D721Med (cell line): ENCODE measurements at regions not wholly inside any gene's neighbourhood (a gene's known extent, or its start where the extent isn't known, plus 50 kb on each side); places are given as distances from the start of the nearest gene placed in this dataset.

Experiments
- DNase-seq: peaks from one replicate; pipeline ENCODE4 v3.0.0; 2011; ENCODE audit warnings: low spot score; ENCODE audit not compliant: insufficient read length
- FAIRE-seq: peaks from 2 replicates; lab custom pipeline; 2011; peaks lifted over from hg19 to GRCh38; lab: Jason Lieb, UNC
- TF ChIP-seq, protein P1 (sequence below): IDR thresholded peaks from 2 replicates; pipeline ENCODE4 v1.5.1; 2012; ENCODE audit warnings: mild to moderate bottlenecking, control low read depth; ENCODE audit not compliant: insufficient read depth; ENCODE audit errors: missing control alignments

DNA sequence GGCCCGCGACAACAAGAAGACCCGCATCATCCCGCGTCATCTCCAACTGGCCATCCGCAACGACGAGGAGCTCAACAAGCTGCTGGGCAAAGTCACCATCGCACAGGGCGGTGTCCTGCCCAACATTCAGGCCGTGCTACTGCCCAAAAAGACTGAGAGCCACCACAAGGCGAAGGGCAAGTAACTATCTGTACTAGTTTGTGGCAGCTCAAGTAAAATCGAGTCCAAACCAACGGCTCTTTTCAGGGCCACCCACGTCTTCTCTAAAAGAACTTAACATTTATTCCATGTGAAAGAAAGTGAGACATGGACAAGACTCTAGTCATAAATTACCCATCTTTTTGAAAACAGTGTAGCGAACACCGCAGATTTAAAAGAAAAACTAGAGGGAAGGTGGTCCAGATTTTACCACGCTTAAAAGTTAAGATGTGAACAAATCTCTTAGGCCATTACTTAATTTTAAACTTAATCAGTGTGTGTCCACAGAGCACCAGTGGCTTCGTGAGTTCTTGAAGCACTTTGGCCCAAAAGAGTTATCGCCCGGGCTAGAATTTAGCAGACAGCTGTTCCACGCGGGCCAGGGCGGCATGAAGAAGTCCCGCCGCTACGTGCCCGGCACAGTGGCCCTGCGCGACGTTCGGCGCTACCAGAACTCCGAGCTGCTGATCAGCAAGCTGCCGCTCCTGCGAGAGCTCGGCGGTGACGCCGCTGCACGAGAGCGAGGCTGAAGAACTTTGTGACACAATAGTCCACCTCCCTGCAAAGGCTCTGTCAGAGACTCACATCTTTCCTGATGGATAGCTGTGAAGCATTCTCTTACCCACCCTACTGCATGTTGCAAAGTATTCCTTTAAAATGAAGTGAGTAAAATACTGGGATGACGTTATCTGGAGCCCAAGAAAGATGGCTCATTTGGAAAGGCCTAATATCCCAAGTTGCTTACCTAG, 113.9 kb upstream of the PRSS16 start:
- FAIRE-seq (no peak), DNase-seq (no peak)
- TF ChIP-seq, protein P1, sequence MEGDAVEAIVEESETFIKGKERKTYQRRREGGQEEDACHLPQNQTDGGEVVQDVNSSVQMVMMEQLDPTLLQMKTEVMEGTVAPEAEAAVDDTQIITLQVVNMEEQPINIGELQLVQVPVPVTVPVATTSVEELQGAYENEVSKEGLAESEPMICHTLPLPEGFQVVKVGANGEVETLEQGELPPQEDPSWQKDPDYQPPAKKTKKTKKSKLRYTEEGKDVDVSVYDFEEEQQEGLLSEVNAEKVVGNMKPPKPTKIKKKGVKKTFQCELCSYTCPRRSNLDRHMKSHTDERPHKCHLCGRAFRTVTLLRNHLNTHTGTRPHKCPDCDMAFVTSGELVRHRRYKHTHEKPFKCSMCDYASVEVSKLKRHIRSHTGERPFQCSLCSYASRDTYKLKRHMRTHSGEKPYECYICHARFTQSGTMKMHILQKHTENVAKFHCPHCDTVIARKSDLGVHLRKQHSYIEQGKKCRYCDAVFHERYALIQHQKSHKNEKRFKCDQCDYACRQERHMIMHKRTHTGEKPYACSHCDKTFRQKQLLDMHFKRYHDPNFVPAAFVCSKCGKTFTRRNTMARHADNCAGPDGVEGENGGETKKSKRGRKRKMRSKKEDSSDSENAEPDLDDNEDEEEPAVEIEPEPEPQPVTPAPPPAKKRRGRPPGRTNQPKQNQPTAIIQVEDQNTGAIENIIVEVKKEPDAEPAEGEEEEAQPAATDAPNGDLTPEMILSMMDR: no peak

DNA sequence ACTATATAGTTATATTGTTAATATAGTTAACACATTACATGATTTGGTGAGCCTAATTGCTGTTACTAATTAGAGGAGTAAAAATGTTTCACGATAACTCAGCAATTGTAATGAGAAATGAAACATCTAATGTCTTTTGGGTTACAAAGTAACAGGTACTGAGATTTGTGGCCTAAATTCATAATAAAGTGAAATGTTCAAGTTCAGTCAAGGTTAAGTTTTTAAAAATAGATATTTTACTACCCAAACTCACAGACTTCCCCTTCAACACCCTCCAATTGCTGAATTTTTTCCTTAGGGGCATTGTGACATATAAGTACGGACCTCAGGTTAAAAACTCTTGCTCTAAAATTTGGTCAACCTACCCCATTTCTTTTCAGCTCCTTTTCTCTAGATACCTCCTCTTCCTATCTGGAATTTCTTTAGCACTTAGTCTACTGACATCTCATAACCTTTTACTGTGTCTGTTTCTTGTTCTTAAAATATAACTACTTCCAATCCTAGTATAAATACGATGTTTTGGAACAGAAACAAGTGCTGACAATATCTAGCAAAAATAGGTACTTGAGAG, 112.3 kb upstream of the PRSS16 start:
- DNase-seq: no peak
- FAIRE-seq: no peak
- TF ChIP-seq, protein P1: no peak

DNA sequence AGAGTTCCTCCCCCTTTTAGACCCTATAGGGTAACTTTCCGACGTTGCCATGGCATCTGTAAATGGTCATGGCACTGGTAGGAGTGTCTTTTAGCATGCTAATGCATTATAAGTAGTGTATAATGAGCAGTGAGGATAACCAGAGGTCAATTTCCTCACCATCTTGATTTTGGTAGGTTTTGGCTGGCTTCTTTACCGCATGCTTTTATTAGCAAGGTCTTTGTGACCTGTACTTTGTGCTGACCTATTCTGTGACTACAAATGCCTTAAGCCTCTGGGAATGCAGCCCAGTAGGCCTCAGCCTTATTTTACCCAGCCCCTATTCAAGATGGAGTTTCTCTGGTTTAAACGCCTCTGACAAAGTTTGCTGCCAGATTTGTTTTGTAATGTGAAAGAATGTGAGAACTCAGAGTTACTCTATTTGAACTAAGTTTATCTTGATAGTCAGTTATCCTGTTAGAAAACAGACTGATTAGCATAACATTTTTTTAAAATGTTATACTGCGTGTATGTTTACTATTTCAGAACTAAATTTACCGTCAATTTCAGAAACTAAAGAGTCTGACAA, 111.3 kb upstream of the PRSS16 start:
- DNase-seq (no peak), FAIRE-seq (no peak)
- TF ChIP-seq, protein P1: no peak

DNA sequence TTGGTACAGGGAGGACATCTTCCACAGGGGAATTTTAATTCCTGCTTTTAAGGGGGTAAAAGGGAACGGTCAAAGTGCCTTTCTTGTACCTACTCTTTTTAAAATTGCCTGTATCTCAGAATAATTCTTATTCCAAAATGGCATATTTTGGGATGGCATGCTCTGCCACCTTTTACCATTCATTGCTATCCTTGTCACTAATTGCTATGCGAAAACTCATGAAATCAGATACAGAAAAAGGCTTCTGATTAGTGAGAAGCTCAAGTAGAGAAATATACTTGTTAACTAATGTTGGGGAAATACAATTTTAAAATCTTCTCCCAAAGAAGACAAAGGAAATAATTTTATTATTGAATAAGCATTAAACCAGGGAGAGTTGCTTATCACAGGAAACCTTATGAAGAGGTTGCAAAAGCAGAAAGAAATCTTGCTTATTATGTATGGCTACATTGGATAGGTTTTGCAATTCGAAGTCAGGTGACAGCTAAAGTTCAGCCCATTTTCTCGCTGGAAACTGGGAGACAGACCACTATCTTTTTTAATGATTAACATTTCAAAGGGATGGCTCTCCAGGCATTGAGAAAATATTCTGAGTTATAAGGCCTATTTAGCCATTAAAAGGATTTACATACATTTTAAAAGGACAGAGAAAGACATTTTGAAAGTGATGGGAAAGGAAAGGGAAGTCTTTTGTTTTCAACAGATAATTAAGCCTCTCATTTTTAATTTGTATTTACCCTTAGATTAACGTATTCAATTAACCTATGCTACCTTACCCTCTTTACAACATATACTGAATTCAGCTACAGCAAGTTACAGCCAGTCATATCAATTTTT, 110.3 kb upstream of the PRSS16 start:
- no peak for FAIRE-seq
- TF ChIP-seq, protein P1: no peak

DNA sequence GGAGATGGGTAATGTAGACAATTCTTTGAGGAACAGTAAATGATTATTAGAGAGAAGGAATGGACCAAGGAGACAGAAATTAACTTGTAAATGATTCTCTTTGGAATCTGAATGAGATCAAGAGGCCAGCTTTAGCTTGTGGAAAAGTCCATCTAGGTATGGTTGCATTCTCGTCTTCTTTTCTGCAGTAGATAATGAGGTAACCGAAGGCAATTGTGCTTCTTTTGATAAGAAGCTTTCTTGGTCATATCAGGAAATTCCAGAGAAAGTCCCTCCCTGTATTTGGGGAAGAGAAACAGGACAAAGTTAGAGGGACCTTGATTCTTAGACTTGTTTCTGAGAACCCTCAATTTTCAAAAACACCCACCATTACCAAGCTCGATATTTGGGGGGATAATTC, 109.1 kb upstream of the PRSS16 start:
- no peak for FAIRE-seq
- TF ChIP-seq, protein P1: no peak
- no peak for DNase-seq

More for the DNA sequence above, 110.3 kb upstream of the PRSS16 start:
- no peak for DNase-seq

DNA sequence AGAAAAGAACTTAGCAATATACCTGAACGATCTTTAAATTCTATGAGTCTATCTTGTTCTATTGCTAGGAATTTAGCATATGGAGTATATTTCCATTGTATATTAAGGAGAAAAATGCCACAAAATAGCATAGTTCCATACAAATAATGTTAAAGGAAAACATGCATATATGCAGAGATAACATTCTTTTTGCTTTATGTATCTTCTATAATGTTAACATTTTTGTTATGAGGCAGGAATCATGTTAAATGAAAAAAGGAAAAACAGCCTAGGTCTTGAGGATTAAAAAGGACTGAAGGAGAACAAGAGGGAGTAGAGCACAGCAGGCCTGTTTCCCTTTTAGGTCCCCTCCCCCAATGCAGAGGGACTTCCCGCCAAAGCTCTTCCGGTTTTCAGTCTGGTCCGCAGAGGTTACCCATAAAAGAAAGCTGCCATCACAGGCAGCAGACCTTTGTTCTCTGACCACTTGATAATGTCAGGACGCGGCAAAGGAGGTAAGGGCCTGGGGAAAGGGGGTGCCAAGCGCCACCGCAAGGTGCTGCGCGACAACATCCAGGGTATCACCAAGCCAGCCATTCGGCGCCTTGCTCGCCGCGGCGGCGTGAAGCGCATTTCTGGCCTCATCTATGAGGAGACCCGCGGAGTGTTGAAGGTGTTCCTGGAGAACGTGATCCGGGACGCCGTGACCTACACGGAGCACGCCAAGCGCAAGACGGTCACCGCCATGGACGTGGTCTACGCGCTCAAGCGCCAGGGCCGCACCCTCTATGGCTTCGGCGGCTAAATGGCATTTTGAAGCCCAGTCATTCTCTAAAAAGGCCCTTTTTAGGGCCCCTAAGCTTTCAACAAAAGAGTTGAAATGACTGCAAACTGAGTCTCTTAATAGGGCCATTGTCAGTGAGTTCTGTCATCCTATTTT, 108.4 kb upstream of the PRSS16 start:
- no peak for FAIRE-seq

More for the DNA sequence above, 108.4 kb upstream of the PRSS16 start:
- DNase-seq: no peak
- TF ChIP-seq, protein P1: no peak
